Dermis blood vessel endothelial cell (primary cell): ENCODE measurements at regions not wholly inside any gene's neighbourhood (a gene's known extent, or its start where the extent isn't known, plus 50 kb on each side); places are given as distances from the start of the nearest gene placed in this dataset.

ENCODE experiments used
- DNase-seq: peaks from one replicate; pipeline ENCODE4 v3.0.0; 2010

DNA sequence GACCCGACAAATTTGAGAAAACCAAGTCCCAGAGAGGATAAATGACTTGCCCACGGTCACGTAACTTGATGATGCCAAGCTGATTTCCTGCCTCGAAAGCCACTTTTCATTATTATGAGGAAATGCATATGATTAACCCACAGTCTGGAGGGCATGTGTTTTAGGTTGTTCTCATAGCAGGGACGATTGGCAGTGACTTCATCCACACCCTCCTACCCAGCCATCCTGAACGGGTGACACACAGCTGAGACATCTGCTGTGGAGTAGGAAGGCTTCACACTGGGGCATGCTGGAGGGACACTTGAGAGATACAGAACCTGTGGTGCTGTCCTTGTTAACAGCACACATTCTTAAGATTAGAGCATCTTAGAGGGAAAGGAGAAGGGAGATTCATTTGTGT lies 65.4 kb upstream of the WDFY2 start:
- DNase-seq = no peak

- no peak for DNase-seq
These were observed 64.5 kb upstream of the WDFY2 start for GRCh38 chr13:51519771-51520216.

DNA sequence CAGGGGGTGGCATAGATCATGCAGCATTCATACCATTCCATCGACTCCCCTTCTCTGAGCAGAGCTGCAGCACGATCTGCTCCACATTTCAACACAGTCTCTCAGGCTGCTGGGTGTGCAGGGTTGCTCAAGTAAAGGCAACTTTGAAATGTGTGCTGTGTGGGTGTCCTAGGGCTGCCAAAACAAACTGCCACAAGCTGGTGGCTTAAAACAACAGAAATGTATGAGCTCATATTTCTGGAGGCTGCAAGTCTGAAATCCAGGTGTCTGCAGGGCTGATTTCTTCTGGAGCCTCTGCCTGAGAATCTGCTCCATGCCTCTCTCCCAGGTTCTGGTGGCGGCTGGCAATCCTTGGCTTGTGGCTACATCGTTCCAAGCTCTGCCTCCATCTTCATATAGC lies 63.7 kb upstream of the WDFY2 start:
- DNase-seq = no peak

DNA sequence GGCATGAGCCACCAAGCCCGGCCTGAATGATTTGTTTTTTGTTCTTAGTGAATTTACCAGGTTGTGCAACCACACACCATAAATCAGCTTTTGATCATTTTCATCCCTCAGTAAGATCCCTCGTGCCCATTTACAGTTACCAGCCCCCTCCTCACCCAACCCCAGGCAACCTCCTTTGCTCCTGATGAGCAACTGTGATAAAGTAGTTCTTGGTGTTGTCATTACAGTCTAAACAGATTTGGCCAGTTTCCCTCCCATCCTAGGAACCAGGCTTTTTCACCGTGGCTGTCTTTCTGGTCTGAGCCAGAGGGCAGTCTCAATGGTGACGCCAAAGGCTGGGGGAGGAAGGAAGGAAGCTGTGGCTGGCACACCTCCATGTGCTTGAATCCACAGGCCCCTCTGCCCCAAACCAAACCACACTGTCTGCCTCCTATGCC lies 61.2 kb upstream of the WDFY2 start:
- peak; percentile 42 for DNase-seq

DNA sequence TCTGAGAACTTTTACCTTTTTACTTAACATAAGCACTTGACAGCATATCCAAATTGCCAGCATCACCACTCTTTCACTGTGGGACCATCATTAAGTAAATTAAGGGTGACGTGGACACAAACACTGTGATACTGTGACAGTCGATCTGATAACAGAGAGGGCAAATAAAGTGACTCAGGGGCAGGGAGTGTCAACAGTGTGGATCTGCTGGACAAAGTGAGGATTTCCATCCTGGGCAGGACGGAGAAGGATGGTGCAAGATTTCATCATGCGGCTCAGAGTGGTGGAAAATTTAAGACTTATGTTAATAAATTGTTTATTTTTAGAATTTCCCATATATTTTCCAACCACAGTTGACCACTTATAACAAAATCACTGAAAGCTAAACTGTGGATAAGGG lies 60.0 kb upstream of the WDFY2 start:
- DNase-seq = no peak

DNA sequence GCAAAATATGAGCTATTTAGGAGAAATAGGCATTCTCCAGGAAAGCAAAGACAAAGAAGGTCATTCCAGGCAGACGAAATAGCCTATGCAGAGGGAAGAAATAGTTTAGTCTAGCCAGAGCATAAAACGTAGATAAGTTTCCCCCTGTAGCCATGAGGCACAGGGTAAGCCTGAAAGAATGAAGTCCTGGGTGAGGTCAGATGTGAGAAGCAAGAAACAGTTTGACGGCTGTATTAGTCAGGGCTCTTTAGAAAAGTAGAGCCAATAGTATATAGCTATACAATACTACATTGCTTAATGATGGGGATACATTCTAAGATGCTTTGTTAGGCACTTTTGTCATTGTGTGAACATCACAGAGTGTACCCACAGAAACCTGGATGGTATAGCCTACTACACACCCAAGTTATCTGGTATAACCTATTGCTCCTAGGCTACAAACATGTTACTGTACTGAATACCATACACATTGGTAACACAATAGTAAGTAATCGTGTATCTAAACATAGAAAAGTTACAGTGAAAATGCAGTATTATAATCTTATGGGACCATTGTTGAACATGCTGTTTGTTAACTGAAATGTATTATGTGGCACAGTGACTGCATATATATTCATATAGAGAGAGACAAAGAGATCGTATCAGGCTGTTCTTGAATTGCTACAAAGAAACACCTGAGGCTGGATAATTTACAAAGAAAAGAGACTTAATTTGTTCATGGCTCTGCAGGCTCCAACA lies 59.3 kb upstream of the WDFY2 start:
- DNase-seq = no peak

GRCh38 chr13:51525567-51526167 lies 58.6 kb upstream of the WDFY2 start:
- DNase-seq = no peak

GRCh38 chr13:51526202-51526601 lies 58.1 kb upstream of the WDFY2 start:
- no peak for DNase-seq

DNA sequence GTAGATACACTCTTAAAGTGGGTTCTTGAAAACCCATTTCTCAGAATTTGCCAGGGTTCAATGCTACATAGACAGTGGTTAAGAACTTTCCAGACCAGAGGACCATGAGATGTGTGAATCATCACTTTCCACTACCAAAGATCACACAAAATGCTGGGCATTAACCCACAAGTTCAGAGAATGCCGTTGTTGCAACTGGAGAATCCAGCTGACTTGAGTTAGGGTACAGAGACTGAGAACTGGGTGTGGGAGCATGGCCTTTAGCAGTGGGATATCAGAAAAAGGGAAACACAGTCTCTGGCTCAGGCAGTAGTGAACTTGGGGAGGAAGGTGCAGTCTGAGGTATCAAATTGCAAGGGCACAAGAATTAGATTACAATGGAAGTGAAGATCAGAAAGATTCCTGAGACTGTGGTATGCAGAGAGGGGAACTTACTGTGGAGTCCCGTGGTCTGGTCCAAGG lies 51.5 kb upstream of the WDFY2 start:
- no peak for DNase-seq

DNA sequence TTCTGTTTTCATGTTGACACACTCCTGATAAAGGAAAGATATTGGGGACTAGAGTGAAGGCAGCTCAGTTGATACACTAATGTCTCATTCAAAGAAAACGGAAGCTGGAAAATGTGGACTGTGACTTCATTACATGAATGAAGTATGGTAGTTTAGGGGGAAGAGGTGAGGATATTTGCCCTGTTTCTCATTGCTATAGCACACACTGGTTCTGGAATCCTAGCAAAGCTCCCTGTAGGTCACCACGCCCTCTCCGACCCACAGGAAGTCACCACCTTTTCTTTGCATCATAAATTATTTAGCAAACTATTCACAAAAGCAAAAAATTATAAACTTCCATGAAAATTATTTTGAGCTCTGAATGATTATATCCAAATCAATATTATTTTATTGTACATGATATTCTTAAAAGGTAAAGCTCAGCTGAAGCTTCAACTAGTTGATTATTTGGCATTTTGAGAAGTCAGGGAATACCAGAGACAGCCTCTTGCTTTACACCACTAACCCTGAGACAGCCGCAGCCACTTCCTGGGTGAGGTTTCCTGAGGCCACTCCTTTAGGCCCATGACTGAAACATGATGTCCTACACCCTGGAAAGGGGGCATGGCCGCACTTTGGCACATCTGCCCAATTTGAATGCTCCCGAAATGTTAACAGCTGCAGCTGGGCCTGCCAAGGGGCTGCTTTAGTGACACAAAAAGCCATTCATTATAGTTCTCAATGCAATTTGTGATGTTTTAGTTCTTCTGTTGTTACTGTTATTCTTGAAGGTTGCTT lies 50.0 kb upstream of the WDFY2 start:
- no peak for DNase-seq
